ENCODE measurements at regions not wholly inside any gene's neighbourhood (a gene's known extent, or its start where the extent isn't known, plus 50 kb on each side); places are given as distances from the start of the nearest gene placed in this dataset.

DNA sequence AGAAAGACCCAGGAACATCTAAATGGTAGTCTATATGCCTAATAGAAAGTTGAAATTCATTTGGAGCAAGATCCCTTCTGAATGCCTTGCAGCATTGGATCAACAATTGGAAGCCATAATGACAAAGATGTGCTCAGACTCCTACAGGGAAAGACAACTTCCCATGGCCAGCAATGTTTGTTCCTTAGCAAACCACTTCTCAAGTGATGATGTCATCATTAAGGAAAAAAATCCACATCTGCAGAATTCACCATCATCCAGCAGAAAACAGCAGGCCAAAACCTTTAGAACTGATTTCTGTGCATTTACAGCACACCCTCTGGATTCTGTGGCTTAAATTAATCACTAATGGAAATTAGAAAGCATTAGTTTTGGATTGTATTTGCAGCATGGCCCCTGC, 82.4 kb upstream of the ZIC3 start:
- DNase-seq = no peak

DNA sequence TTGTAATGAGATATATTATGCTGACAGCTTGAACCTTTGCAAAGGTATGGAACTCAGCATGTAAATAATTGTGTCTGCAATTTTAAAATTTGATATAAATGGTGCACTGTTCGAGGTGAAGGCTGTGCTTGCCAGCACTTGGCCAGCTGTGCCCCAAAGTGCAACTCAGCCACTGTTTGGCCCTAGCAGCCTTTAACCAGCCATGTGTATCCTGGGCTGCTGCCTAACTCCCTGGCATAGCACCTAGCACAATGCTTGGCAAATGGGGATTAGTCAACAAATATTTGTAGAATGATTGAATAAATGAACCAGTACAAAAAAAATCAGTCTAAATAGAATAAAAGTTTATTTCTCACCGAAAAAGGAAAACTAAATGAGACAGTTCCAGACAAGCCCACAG, 83.8 kb upstream of the ZIC3 start:
- no peak for DNase-seq

DNA sequence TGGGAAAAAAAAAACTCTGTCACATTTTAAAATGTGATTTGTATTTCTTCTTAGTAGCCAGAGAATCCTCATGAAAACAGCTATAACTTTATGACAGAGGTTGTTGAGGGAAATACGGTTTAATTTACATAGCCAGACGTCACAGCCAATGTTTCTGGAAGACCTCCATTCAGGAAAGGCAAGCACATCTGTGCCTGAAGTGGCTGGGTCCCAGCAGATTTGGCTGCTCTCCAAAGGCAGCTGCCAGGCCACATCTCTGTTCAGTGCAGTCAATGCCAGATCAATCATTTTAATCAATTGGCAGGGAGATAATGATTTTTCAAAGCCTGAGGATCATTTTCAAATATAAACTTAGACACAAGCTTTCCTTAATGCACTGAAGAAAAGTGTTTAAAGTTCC, 86.5 kb upstream of the ZIC3 start:
- no peak for DNase-seq

DNA sequence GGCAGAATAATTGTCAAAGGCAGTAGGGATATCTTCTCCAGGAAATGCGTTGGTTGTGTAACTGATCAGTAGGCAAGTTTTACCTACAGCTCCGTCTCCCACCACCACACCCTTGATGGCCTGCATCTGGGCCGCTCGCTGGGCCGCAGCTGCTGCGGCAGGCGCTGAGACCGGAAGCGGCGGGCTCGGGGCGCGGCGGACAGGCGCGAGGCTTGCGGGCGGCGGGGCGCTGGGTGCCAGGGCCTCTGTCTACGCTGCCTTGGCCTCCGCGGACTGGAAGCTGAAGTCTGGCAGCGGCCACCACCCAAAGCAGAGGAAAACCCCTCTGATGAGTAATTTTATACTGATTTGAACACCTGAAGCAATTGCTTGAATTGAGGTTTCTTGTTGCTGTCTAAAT, 124.2 kb upstream of the ZIC3 start:
- no peak for DNase-seq

- no peak for DNase-seq
Measured at GRCh38 chrX:137432609-137433008, 133.3 kb upstream of the ZIC3 start.

DNA sequence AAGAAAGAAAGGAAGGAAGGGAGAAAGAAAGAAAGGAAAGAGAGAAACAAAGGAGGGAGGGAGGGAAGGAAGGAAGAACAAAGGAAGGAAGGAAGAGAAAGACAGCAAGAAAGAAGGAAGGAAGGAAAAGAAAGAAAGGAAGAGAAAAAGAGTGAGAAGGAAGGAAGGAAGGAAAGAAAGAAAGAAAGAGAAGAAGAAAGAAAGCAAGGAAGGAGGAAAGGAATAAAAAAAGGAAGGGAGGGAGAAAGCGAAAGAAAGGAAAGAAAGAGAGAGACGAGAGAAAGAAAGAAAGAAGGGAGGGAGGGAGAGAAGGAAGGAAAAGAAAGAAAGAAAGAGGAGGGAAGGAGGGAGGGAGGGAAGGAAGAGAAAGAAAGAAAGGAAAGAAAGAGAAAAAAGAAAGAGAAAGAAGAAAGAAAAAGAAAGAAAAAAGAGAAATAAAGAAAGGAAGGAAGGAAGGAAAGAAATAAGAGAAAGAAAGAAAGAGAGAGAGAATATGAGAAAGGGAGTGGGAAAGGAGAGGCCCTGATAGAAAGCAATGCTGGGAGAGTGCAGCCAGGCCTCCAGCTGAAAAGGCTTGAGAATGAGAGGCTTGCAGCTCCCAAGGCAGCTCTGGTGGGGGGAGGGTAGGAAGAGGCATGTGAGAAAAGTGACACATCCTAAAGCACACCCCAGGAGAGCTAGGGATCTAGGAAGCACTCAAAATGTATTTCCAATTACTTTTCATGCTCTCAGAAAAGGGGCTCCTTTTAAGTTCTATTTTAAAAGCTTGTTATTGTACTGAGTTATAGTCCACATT, 134.0 kb upstream of the ZIC3 start:
- no peak for DNase-seq

DNA sequence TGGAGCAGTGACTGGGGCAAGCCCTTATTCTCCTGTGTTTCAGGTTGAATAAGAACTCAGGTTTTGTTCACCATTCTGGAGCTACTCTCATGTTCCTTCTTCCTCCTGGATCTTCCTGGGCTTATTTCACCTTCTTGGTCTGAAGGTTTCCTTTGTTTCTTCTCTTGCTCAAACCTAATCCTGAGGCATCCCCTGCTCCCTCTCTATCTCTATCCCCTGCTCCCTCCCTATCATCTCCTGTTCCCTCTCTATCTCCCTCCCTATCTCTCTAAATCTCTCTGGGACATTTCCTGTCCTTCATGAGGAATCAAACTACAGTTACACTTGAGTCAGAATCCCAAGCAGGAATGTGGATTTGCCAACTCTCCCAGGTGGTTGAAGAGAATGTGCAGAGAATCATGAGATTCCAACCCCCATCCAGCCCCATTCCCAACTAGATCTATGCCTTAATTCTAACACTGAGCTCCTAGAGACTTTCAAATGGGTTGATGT, 134.9 kb upstream of the ZIC3 start:
- DNase-seq = no peak

GRCh38 chrX:137430301-137430700, 135.6 kb upstream of the ZIC3 start:
- no peak for DNase-seq

DNA sequence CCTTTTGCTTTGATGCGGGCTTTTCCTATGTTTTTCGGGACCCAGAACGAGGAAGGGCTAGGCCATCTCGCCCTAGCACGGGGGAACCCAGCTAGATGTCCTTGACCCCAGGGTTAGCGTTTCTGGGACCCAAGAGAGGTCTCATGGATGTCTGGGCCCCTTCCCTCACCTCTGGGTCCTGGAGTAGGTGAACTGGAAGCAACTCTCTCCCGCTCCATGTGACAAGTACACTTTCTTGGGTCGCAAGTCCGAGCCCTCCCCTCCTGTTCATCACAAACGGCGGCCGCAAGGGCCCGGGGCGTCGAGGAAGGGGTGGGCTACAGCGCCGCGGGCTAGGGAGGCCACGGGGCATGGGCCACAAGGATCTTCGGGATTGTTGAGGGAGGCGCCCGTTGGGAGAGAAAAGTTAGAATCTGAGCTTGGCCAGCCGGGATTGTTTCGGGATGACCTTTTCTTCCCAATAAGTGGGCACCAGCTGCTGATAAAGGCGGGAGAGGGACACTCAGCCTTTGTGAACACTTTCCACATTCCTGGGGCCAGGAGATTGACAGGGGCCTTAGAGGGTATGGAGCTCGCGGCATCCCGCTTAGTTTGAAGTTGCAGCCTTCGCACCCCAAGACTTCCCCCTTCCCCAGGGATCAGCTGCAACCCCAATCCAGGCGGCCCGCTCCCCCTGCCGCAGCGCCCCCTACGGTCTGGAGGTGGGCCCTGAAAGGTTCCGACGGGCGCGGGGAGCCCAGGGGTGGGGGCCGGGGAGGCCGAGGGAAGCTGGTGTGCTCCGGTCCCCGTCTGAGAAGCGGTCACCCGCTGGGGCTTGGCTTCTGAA, 136.9 kb upstream of the ZIC3 start:
- DNase-seq = no peak

DNA sequence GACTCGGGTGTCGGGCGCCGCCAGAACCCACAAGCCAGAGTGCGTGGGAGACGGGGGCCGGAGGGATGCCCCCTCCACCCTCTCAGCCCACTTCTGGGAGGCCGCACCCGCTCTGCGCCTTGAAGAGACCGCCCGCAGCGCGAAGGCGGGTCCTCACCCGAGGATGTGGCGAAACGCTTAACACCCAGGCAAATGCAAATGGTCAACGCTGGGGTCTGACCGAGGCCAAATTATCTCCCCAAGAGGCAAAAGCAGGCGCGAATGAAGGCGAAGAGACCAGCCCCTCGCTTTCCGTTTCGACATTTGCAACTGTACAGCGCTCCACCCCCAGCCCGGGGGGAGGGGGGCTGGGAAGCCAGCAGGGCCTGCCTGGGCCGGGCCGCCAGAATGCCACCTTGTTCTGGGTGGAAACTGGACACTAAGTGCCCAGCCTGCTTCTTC, 137.7 kb upstream of the ZIC3 start:
- no peak for DNase-seq

- no peak for DNase-seq
Measured at GRCh38 chrX:137427816-137428215, 138.1 kb upstream of the ZIC3 start.

- DNase-seq = no peak
Measured at GRCh38 chrX:137427426-137427778, 138.5 kb upstream of the ZIC3 start.

DNA sequence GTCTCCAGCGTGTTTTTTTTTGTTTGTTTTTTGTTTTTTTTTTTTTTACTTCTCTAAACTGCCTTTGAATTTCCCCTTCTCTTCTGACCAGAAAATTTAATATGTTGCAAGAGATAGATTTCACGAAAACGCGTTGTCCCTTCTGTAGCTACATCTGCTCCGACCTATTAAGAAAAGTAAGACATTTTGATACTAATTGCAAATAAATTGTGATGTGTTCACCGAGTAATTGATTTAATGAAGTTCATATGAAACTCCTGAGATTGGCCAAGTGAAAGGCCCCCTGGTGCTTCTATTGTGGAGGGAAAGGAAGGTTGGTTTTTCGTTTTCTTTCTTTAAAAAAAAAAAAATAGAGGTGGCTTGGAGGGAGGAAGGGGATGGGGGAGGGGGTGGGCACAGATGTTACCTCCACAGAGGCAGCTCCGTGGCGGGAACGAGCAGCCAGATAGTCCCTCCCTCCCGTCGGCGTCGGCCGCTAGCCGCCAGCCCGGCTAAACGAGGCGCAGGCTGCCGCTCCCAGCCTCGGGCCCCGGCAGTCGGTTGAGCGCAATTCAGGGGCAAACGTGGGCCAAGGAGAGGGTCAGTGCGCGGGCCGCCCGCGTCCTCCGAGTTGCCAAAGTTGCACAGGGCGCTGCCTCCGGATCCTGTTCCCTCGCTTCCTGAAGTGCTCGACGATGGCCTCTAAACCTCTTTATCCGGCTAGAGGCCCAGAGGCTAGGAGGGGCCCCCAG, 139.1 kb upstream of the ZIC3 start:
- DNase-seq = no peak

GRCh38 chrX:137425986-137426385, 139.9 kb upstream of the ZIC3 start:
- DNase-seq = no peak

DNA sequence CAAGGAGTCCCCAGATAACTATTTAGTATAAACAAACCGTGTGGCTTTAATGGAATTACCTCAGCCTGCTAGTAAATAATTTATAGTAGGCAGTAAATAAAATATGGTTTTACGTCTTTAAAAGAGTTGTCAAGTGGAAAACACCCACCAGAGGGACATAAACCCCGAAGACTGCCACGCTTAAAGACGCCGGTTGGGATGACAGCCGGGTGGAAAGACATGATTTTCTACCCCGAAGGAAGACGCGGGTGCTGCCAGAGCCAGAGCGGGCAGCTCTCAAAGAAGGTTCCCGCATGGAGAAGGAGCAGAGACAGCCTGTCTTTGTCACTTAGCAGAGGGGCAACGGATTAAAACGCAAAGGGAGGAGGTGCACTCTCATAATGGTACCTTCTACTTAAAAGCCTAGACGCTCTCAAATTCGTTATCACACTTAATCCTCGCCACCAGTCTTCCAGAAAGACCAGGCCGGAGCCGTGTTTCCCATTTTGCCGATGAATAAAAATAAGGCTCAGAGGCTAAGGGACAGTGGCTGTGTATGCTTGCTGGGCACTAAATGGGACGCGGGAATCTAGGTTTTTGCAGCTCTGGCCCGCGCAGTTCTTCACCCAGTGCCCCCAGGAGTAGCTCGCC, 140.5 kb upstream of the ZIC3 start:
- no peak for DNase-seq

DNA sequence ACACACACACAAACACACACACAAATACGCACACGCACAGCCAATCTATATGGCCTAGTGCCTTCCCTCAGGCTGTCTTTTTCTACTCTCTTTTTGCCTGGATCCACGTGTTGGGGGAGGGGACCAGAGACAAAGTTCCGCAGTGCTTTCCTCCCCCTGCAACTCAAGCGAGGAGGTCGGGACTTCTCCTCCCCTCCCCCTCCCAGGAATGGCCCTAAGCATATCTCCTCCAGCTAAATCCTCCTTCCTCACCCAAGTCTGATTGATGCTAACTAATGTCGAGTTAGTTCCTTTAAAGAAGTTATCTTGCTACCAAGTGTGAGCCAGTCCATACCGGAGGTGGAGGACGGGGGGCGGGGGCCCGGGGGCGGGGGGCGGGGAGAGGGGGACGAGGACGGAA, 141.2 kb upstream of the ZIC3 start:
- DNase-seq = no peak

DNA sequence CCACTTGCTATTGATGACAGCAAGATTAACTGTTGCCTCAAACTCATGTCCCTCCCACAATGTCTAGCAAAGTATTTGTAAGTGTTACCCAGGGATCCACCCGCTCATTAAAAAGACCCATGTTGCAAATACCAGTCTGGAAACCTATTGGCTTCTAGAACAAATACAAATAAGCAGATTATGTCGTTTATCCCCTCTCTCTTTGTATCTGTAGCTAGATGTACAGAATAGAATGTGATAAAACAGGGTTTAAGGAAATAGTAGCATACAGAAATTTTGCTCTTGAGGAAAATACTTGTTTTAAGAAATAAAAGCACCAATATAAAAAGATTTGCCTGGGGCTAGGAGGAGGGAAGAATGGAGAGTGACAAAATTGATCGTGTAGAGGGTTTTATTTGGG, 142.7 kb upstream of the ZIC3 start:
- no peak for DNase-seq

- DNase-seq = no peak
Measured at GRCh38 chrX:137418086-137418485, 147.8 kb upstream of the ZIC3 start.

DNA sequence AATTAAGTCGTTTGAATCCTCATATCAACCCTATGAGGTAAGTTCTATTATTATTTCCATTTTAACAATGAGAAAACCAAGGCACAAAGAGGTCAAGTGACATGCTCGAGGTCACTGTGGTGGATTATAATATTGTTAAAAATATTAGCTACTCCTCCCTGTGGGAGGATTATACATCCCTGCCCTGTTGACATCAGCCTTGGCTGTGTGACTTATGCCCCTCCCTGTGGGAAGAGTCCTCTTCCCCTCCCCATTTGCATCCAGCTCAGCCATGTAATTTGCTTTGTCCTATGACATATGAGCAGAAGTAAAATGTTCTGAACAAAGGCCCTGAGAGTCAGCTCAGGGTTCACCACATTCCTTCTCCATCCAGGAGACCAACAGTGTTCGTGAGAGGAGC, 152.7 kb upstream of the ZIC3 start:
- DNase-seq = no peak

GRCh38 chrX:137405449-137406140, 160.3 kb upstream of the ZIC3 start:
- DNase-seq = no peak

- no peak for DNase-seq
Measured at GRCh38 chrX:137401092-137401491, 164.8 kb upstream of the ZIC3 start.

GRCh38 chrX:137387646-137388045, 178.3 kb upstream of the ZIC3 start:
- no peak for DNase-seq
